Astrocyte (in vitro differentiated cells and primary cell): ENCODE measurements at regions not wholly inside any gene's neighbourhood (a gene's known extent, or its start where the extent isn't known, plus 50 kb on each side); places are given as distances from the start of the nearest gene placed in this dataset.

ENCODE experiments used
- DNase-seq: peaks from one replicate; pipeline ENCODE4 v3.0.0-alpha.2; 2010; ENCODE audit warnings: low read depth
- FAIRE-seq: peaks from 2 replicates; lab custom pipeline; 2011; peaks lifted over from hg19 to GRCh38; lab: Jason Lieb, UNC
- H2AFZ ChIP-seq: 2 replicates; pipeline ENCODE4 v1.6.0; 2012; ENCODE audit warnings: low read depth, low read length, inconsistent platforms
- H3K27ac ChIP-seq: 2 replicates; pipeline ENCODE4 v1.5.1; 2011; ENCODE audit warnings: low read depth, low read length, inconsistent platforms
- H3K27me3 ChIP-seq: 2 replicates; pipeline ENCODE4 v1.6.0; 2011; ENCODE audit warnings: low read length, inconsistent platforms; ENCODE audit not compliant: insufficient read depth
- H3K36me3 ChIP-seq: 2 replicates; pipeline ENCODE4 v1.5.1; 2011; ENCODE audit warnings: low read length, inconsistent platforms; ENCODE audit not compliant: insufficient read depth
- H3K4me1 ChIP-seq: 2 replicates; pipeline ENCODE4 v1.5.1; 2011; ENCODE audit warnings: low read length, inconsistent platforms; ENCODE audit not compliant: insufficient read depth
- H3K4me2 ChIP-seq: 2 replicates; pipeline ENCODE4 v1.6.0; 2012; ENCODE audit warnings: low read length, inconsistent platforms
- H3K4me3 ChIP-seq: 2 replicates; pipeline ENCODE4 v1.5.1; 2011; ENCODE audit warnings: low read depth, mild to moderate bottlenecking, low read length, inconsistent platforms; ENCODE audit not compliant: insufficient read depth
- H3K79me2 ChIP-seq: 2 replicates; pipeline ENCODE4 v1.6.0; 2012; ENCODE audit warnings: mild to moderate bottlenecking, low read length, inconsistent platforms; ENCODE audit not compliant: insufficient read depth
- H3K9ac ChIP-seq: 2 replicates; pipeline ENCODE4 v1.6.0; 2012; ENCODE audit warnings: mild to moderate bottlenecking, low read length, inconsistent platforms
- H3K9me3 ChIP-seq: 2 replicates; pipeline ENCODE4 v1.5.1; 2012; ENCODE audit warnings: low read depth, mild to moderate bottlenecking, low read length, inconsistent platforms; ENCODE audit not compliant: insufficient read depth
- H4K20me1 ChIP-seq: 2 replicates; pipeline ENCODE4 v1.6.0; 2012; ENCODE audit warnings: low read length, inconsistent platforms; ENCODE audit not compliant: insufficient read depth
- H3K27ac Mint-ChIP-seq: one replicate; pipeline ENCODE4 v1.8.0; 2021; ENCODE audit warnings: mild to moderate bottlenecking, mixed read lengths; ENCODE audit not compliant: unreplicated experiment
- H3K27me3 Mint-ChIP-seq: one replicate; pipeline ENCODE4 v1.8.0; 2021; ENCODE audit warnings: low read depth, mixed read lengths; ENCODE audit not compliant: unreplicated experiment
- H3K36me3 Mint-ChIP-seq: one replicate; pipeline ENCODE4 v1.8.0; 2021; ENCODE audit warnings: low read depth, mixed read lengths; ENCODE audit not compliant: unreplicated experiment
- H3K4me1 Mint-ChIP-seq: one replicate; pipeline ENCODE4 v1.8.0; 2021; ENCODE audit warnings: low read depth, mixed read lengths; ENCODE audit not compliant: unreplicated experiment
- H3K4me3 Mint-ChIP-seq: one replicate; pipeline ENCODE4 v1.8.0; 2021; ENCODE audit warnings: mild to moderate bottlenecking, moderate library complexity, mixed read lengths; ENCODE audit not compliant: unreplicated experiment
- H3K9me3 Mint-ChIP-seq: one replicate; pipeline ENCODE4 v1.8.0; 2021; ENCODE audit warnings: mild to moderate bottlenecking, mixed read lengths; ENCODE audit not compliant: unreplicated experiment
- CTCF ChIP-seq: IDR thresholded peaks from 2 replicates; pipeline ENCODE4 v1.5.1; 2011; ENCODE audit warnings: low read depth, mild to moderate bottlenecking, inconsistent platforms, low read length, moderate library complexity; ENCODE audit not compliant: insufficient read depth
- EZH2 ChIP-seq: IDR thresholded peaks from 2 replicates; pipeline ENCODE4 v1.6.1; 2012; ENCODE audit warnings: mild to moderate bottlenecking, low read length, inconsistent platforms; ENCODE audit not compliant: insufficient read depth

- Histone ChIP-seq H3K4me2 (no peak overlapping the region), H3K4me3 (no peak overlapping the region), H3K9me3 (peaks cover 10% of the 10 kb centered on the region), H3K79me2 (no peaks in the 10 kb centered on the region), H3K27ac (no peak overlapping the region), H3K36me3 (no peaks in the 10 kb centered on the region), H4K20me1 (no peaks in the 10 kb centered on the region), H2AFZ (no peak overlapping the region), H3K4me1 (no peaks in the 10 kb centered on the region), H3K27me3 (no peaks in the 10 kb centered on the region), H3K9ac (no peak overlapping the region)
- H3K36me3 Mint-ChIP-seq = no peaks in the 10 kb centered on the region
- no peak overlapping the region for H3K4me3 Mint-ChIP-seq
- no peak for FAIRE-seq
- H3K27ac Mint-ChIP-seq = no peak overlapping the region
- DNase-seq = no peak
- no peaks in the 10 kb centered on the region for H3K27me3 Mint-ChIP-seq
- peaks cover 6% of the 10 kb centered on the region for H3K9me3 Mint-ChIP-seq
- H3K4me1 Mint-ChIP-seq = peaks cover 6% of the 10 kb centered on the region
- TF ChIP-seq EZH2 = no peak
- TF ChIP-seq CTCF = no peak
Measured at GRCh38 chr1:82454431-82454830, 653.7 kb downstream of the ADGRL2 start.

- H3K9ac ChIP-seq = no peak overlapping the region
- Mint-ChIP-seq H3K4me1 (peaks cover 10% of the 10 kb centered on the region), H3K27me3 (no peaks in the 10 kb centered on the region), H3K9me3 (peaks cover 6% of the 10 kb centered on the region), H3K27ac (no peak overlapping the region), H3K4me3 (no peak overlapping the region), H3K36me3 (no peaks in the 10 kb centered on the region)
- H3K79me2 ChIP-seq = no peaks in the 10 kb centered on the region
- no peak overlapping the region for H3K4me3 ChIP-seq
- peaks cover 10% of the 10 kb centered on the region for H3K9me3 ChIP-seq
- no peaks in the 10 kb centered on the region for H3K36me3 ChIP-seq
- DNase-seq = peak; percentile 3
- H3K4me2 ChIP-seq = no peak overlapping the region
- H3K27me3 ChIP-seq = no peaks in the 10 kb centered on the region
- FAIRE-seq = no peak
- H4K20me1 ChIP-seq = no peaks in the 10 kb centered on the region
- H2AFZ ChIP-seq = no peak overlapping the region
- TF ChIP-seq CTCF (no peak), EZH2 (no peak)
- no peaks in the 10 kb centered on the region for H3K4me1 ChIP-seq
- H3K27ac ChIP-seq = no peak overlapping the region
Measured at GRCh38 chr1:82453511-82454185, 652.9 kb downstream of the ADGRL2 start.

GRCh38 chr1:82452096-82452495 is 651.4 kb downstream of the ADGRL2 start:
- no peak overlapping the region for H3K27ac Mint-ChIP-seq
- Histone ChIP-seq H3K9ac (no peak overlapping the region), H3K27me3 (no peaks in the 10 kb centered on the region), H4K20me1 (no peaks in the 10 kb centered on the region), H3K27ac (no peak overlapping the region), H3K36me3 (no peaks in the 10 kb centered on the region), H3K9me3 (peaks cover 10% of the 10 kb centered on the region), H3K4me3 (no peak overlapping the region), H3K4me1 (no peaks in the 10 kb centered on the region), H3K4me2 (no peak overlapping the region), H2AFZ (no peak overlapping the region), H3K79me2 (no peaks in the 10 kb centered on the region)
- H3K4me3 Mint-ChIP-seq = no peak overlapping the region
- TF ChIP-seq CTCF = no peak
- TF ChIP-seq EZH2 = no peak
- H3K27me3 Mint-ChIP-seq = no peaks in the 10 kb centered on the region
- H3K9me3 Mint-ChIP-seq = peaks cover 6% of the 10 kb centered on the region
- no peak for DNase-seq
- no peaks in the 10 kb centered on the region for H3K36me3 Mint-ChIP-seq
- H3K4me1 Mint-ChIP-seq = peaks cover 10% of the 10 kb centered on the region
- FAIRE-seq = no peak
